HG02798 (cell line): ENCODE measurements at regions not wholly inside any gene's neighbourhood (a gene's known extent, or its start where the extent isn't known, plus 50 kb on each side); places are given as distances from the start of the nearest gene placed in this dataset.
"Not testable (repeated sequence)": the region's sequence is repeated elsewhere in the genome, so short reads cannot be mapped to it uniquely, and the experiment has no call there.

Experiments
- ATAC-seq: cut with Tn5 transposase; IDR thresholded peaks from one replicate; pipeline ENCODE4 v1.9.1; 2021; ENCODE audit warnings: mild to moderate bottlenecking; ENCODE audit not compliant: unreplicated experiment, poor library complexity

DNA sequence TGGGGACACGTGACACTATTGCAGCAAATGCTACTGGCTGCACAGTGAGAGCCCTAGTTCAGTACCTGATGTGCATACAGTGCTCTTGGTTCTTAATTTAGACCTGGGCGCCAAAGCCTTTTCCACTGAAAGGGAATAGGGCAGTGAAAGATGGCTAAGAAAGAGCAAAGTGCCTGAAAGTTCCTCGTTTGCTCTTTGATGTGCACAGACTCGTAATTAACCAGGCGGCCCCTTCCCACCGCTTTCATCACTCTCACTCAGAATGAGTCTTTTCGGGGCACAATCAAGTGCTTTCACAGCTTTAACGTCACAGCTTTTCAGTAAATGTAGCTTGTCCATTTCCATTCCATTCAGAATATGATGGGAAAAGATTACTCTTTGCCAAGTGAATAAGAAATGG, 116.6 kb upstream of the ADRA1B start:
- ATAC-seq: no peak

- no peak for ATAC-seq
These were observed 116.0 kb upstream of the ADRA1B start for GRCh38 chr5:159800131-159800840.

GRCh38 chr5:159801303-159801702, 115.0 kb upstream of the ADRA1B start:
- ATAC-seq: no peak

DNA sequence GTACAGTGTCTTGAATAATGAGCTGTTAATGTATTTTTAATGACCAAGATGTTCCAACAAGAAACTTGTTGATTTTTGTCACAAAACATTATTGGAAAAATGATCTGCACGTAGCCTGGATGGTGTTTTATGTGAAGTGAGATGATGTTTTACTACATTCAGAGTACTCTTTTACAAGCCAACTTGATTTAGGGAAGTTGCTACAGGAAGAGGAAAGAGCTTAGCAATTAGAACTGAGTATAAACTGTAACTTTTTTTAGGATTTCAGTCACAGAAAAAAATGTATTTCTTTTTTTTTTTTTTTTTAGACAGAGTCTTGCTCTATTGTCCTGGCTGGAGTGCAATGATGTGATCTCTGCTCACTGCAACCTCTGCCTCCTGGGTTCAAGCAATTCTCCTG, 113.6 kb upstream of the ADRA1B start:
- no peak for ATAC-seq

GRCh38 chr5:159804121-159804520, 112.2 kb upstream of the ADRA1B start:
- ATAC-seq: no peak

GRCh38 chr5:159805021-159805420, 111.3 kb upstream of the ADRA1B start:
- ATAC-seq: no peak

DNA sequence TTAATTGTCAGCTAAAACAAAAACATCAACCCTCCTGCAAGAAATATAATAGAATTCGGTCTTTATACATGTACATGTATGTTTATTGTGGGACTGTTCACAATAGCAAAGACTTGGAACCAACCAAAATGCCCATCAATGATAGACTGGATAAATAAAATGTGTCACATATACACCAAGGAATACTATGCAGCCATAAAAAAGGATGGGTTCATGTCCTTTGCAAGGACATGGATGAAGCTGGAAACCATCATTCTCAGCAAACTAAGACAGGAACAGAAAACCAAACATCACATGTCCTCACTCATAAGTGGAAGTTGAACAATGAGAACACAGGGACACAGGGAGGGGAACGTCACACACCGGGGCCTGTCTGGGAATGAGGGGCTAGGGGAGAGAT, 109.1 kb upstream of the ADRA1B start:
- not testable (repeated sequence) for ATAC-seq

- ATAC-seq: no peak
These were observed 108.7 kb upstream of the ADRA1B start for GRCh38 chr5:159807586-159807985.

- ATAC-seq: no peak
These were observed 104.6 kb upstream of the ADRA1B start for GRCh38 chr5:159811712-159812111.

DNA sequence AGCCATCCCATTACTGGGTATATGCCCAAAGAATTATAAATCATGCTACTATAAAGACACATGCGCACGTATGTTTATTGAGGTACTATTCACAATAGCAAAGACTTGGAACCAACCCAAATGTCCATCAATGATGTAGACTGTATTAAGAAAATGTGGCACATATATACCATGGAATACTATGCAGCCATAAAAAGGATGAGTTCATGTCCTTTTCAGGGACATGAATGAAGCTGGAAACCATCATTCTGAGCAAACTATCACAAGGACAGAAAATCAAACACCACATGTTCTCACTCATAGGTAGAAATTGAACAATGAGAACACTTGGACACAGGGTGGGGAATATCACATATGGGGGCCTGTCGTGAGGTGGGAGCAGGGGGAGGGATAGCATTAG, 103.5 kb upstream of the ADRA1B start:
- not testable (repeated sequence) for ATAC-seq

DNA sequence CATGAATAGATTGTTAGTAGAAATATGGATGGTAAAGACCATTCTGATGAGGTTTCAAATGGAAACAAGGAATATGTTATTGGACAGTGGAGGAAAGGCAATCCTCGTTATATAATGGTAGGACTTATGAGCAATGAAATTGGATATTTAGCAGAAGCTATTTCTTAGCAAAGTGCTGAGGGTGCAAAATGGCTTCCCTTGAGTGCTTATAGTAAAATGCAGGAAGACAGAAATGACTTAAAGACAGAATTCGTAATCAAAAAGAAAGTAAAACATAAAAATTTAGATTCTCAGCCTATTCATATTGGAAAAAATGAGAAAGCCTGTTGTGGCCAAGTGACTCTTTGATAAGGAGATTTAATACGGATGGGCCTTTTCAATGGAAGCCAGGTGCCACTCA, 102.1 kb upstream of the ADRA1B start:
- ATAC-seq: no peak

DNA sequence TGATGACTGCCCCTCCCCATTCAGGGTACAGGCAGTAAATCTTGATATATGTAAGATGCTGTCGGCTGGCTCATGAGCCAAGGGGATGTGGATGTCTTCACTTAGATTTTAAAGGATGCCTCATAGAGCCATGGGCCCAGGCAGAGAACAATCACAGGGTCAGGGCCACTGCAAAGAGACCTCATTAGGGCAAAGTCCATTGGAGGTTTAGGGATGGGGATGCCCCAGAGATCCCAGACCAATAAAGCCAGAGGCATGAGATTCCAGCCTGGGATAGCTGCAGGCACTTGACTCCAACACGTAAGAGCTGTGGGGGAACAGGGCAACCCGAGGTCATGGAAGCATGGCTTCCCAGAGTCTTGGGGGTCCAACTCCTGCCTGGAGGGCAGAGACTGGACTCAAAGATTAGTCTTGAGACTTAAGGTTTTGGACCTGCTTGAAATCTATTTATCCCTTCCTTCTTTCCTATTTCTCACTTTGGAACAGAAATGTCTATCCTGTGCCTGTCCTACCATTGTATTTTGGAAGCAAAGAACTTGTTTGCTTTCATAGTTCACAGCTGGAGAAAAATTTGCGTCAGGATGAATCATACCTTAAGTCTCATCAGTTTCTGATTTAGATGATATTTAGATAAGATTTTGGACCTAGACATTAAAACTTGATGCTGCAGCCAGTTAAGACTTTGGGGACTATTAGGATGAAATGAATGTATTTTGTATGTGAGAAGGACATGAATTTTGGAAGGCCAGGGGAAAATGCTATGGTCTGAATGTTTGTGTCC, 101.3 kb upstream of the ADRA1B start:
- no peak for ATAC-seq

DNA sequence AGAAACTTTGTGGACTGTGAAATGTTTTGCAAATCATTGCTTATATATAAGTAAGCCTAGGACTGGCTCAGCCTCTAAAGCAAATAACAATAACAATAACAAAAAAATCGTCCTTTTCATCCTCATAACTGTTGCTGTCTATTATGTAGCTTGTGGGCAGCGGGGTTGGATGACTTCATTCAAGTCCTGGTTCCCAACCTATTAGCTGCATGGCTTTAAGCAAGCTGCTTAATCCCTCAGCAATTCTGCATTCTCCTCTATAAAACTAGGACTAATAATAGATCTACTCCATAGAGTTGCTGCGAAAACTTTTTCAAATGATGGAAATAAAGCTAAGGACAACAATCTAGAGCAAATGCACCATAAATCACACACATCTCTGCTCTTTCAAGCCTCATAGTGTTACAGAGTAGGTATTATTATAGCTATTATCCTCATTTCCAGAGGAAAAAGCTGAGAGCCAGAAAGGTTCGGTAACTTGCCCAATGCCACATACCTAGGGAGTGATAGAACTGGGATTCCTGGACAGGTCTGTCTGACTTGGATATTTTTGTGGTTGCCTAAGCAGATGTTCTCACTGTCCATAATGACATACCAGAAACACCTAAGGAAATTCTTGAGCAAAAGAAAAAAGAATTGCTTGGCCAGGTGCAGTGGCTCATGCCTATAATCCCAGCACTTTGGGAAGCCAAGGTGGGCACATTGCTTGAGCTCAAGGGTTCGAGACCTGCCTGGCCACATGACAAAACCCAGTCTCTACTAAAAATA, 98.8 kb upstream of the ADRA1B start:
- no peak for ATAC-seq

GRCh38 chr5:159819591-159820411, 96.5 kb upstream of the ADRA1B start:
- no peak for ATAC-seq

GRCh38 chr5:159820692-159821091, 95.6 kb upstream of the ADRA1B start:
- ATAC-seq: no peak

DNA sequence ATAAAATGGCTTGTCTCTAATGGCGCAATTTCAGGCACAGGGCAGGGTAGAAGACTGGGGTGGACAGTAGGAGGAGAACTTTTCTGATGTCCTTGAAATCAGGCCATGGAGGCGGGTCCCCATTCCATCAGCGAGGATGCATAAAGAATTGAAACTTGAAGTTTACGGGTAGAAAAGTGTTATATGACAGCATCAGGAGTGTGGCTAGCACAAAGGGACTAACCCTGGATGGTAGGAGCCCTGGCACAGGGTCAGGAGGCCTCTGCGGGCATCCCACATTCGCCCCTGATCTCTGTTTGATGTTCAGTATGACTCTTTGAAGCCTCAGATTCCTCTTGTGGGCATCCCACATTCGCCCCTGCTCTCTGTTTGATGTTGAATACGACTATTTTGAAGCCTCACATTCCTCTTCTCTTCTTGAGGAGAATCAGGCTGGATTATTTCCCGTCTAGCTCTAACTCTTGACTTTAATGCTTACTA, 94.8 kb upstream of the ADRA1B start:
- ATAC-seq: no peak

GRCh38 chr5:159824188-159825161, 91.8 kb upstream of the ADRA1B start:
- ATAC-seq: no peak

DNA sequence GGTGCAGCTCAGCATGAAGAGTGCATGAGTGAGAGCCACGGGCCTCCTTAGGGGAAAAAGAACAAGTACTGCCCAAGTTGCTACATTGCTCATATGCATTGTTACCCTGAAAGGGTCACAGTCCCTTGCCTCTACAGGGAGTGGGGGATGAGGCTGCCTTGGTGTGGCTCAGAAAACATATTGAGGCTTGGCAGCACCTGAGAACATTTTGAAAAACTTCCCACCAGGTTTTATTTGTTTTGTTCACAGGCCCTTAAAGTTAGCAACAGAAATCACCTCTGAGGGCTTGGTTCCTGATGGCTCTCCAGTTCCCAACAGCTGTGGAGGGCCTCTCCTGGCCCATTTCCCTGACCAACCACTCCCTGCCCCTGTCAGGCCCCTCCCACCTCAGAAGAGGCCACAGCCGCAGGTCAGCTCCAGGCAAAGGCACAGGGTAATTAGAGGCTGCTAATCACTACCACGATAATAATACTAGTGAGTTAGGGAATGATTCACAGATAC, 90.7 kb upstream of the ADRA1B start:
- no peak for ATAC-seq
